ENCODE measurements at regions not wholly inside any gene's neighbourhood (a gene's known extent, or its start where the extent isn't known, plus 50 kb on each side); places are given as distances from the start of the nearest gene placed in this dataset.
"Not testable (repeated sequence)": the region's sequence is repeated elsewhere in the genome, so short reads cannot be mapped to it uniquely, and the experiment has no call there.

GRCh38 chr3:5750874-5751640 is 563.5 kb downstream of the EDEM1 start:
- no peak for DNase-seq (ENCODE audit: low read depth in 3 of 3)

DNA sequence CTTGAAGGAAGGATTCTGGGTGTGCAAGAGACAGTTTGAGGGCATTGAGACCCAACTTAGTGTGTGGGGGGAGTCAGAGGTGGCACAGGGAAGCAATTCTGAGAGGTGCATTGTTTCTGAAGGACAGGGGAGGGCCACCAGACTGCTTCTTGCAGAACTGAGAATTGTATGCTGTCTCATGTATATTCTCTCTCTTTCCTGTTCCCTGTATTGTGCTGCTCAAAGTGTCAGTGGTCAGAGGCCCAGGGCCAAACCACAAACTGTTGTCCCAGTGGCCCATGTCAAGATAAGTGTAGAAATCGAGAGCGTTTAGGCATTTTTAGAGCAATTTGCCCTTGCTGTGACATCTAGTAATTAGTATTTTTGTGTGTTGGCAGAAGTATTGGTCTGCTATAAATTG is 567.1 kb downstream of the EDEM1 start:
- no peak for DNase-seq (ENCODE audit: low read depth in 3 of 3)

DNA sequence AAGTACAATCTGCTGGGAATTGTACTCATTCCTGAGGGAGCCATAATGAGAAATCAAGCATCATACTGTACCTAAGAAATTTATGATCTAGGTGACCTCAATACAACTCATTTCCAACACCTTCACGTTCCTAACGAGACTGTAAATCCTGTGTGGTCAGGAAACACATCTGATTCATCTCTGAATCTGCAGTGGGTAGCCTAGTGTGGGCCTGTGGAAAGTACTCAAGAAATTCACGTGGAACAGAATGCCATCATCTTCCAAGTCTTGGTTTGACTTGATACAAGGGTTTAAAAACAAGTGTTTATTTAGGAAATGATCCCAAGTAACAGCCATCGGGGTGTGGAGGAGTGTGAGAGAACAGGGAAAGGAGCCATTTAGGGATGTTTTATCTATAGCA is 568.9 kb downstream of the EDEM1 start:
- DNase-seq (ENCODE audit: low read depth in 3 of 3): no peak

GRCh38 chr3:5757213-5757804 is 569.8 kb downstream of the EDEM1 start:
- DNase-seq (ENCODE audit: low read depth in 3 of 3): no peak

DNA sequence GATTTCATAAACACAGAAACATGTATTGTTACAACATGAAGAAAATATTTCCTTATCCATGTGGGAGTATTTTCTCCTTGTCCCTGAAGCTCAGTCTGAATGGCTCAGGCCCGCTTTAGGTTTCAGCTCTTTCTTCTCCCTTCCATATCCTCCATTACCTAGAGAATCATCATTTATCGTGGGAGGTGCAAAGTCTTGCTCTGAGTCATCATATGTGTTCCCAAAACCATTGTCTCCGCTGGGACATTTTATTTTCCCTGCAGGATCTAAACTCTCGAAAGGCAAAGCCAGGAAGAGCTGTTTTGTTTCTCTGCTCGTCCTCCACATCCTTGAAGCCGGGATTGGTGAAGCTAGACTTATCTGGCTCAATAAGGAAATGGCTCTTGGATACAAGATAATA is 571.2 kb downstream of the EDEM1 start:
- DNase-seq (ENCODE audit: low read depth in 3 of 3): no peak

GRCh38 chr3:5762506-5762905 is 575.0 kb downstream of the EDEM1 start:
- DNase-seq (ENCODE audit: low read depth in 3 of 3): no peak

DNA sequence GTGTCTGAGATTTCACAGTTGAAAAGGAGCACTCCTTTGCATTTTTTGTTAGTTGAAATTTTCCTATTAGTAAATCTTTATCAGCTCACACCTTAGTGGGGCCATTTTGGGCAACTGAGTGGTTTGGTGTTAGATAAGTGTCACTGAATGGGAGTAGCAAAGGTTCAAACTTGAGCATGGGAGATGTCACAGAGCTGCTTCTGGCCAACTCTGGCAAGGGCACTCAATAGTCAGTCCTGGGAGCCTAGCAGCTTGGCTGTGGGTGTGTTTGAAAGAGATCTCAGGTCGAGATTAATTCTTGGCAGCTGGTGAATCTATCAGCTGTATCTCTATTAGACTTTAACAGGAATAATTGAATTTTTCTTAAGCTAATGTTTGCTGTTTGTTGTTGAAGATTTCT is 579.3 kb downstream of the EDEM1 start:
- no peak for DNase-seq (ENCODE audit: low read depth in 3 of 3)

- no peak for DNase-seq (ENCODE audit: low read depth in 3 of 3)
Measured at GRCh38 chr3:5767304-5767703, 579.8 kb downstream of the EDEM1 start.

DNA sequence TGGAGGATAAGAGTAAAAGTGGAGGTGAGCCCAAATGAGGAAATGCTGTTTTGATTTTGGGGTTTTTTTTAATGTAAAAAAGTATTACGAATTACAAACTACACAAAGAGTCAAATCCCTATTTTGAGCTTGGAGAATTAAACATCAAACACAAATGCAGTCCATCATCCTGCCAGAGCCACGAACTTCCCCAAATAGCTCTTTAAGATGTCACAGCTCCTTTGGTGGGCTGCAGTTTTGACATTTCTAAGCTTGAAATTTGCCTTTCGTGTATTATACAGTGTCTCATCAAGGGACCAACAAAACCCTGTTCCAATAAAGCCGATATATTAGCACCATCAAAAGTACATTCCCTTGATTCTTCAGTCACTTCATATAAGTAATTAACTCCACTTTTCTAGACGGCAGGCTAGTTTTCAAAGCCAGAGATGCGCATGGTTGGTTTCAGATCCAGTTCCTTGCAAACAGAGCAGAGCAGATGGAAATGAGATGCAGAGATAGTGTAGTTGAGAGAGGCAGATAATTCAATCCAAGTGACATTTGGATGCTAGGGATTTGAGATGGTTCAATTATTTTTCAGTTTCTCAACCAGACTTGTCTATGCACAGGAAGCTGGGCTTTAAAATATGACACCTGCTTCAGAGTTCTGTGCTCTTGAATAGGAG is 580.9 kb downstream of the EDEM1 start:
- DNase-seq (ENCODE audit: low read depth in 3 of 3): no peak

DNA sequence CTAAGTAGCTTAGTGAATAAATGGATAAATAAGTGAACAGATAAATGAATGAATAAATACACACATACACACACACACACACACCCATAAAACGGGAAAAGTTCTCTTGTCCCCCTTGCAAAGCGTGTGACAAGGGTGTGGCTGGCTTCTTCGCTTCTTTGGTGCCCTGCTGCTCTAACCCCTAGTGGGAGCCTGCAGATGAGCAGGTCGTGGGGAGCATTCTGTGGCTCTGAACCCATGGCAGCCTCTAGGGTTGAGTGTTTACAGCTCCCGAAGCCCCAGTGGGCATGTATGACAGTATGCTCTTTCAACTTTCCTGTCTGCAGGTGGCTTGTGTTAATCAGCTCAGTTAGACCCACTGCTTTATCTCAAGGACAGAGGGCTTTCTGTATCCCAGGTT is 582.3 kb downstream of the EDEM1 start:
- no peak for DNase-seq (ENCODE audit: low read depth in 3 of 3)

DNA sequence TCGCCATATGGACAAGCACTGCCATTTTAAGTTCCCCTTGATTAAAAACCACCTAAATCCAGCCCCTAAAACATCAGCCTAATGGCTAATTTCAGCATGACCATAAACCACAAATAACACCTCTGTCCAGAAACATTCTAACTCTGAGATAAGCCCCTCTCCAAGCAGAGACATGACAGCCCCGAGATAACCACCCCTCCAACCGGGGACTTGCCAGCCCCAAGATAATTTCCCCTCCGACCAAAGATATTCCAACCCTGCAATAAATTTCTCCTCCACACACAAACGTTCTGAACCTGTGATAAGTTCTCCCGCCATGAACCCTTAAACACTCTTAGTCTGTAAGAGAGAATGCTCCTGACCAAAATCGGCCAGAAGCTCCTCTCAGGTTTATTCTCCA is 586.8 kb downstream of the EDEM1 start:
- DNase-seq (ENCODE audit: low read depth in 3 of 3): no peak

GRCh38 chr3:5775100-5775499 is 587.6 kb downstream of the EDEM1 start:
- not testable (repeated sequence) for DNase-seq (ENCODE audit: low read depth in 3 of 3)

GRCh38 chr3:5784690-5785089 is 597.2 kb downstream of the EDEM1 start:
- no peak for DNase-seq (ENCODE audit: low read depth in 3 of 3)

- DNase-seq (ENCODE audit: low read depth in 3 of 3): no peak
Measured at GRCh38 chr3:5787861-5788488, 600.5 kb downstream of the EDEM1 start.

DNA sequence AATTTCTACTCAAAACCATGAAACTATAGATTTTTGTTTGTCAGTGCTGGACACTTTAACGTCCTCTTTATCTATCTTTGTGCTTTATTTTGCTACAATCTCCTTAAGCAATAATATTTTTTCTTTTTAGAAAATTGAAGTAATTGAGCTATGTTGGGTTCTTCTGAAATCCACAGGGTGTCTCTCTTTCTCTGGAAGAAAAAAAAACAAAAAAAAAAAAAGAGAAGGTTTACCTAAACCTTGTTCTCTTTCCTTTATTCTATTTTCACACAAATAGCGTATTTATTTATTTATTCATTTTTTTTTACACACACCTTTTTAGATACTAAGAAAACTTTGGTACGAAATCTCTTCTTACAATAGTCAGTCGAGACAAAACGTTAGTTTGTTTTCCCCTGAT is 601.0 kb downstream of the EDEM1 start:
- DNase-seq (ENCODE audit: low read depth in 3 of 3): no peak

- DNase-seq (ENCODE audit: low read depth in 3 of 3): no peak
Measured at GRCh38 chr3:5791558-5791957, 604.1 kb downstream of the EDEM1 start.

DNA sequence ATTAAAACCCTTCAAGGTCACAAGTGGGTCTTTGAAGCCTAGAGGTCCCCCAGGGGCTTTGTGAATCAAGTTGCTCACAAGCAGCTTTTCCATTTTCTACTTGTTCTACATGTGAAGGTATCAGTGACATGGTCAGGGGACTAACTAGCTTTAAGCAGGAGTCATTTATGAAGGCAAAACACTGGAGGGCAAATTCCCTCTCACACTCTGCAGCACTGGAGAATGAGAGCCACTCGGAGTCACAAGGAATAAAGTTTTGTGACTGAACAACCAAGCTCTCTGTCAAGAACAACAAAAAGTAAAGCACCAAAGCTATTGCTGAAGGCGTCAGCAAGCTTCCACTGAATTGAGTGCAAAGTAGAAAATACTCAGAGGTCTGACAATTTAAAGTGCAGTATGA is 609.0 kb downstream of the EDEM1 start:
- DNase-seq (ENCODE audit: low read depth in 3 of 3): no peak

- DNase-seq (ENCODE audit: low read depth in 3 of 3): no peak
Measured at GRCh38 chr3:5798809-5799208, 611.3 kb downstream of the EDEM1 start.

- no peak for DNase-seq (ENCODE audit: low read depth in 3 of 3)
Measured at GRCh38 chr3:5799398-5799797, 611.9 kb downstream of the EDEM1 start.

DNA sequence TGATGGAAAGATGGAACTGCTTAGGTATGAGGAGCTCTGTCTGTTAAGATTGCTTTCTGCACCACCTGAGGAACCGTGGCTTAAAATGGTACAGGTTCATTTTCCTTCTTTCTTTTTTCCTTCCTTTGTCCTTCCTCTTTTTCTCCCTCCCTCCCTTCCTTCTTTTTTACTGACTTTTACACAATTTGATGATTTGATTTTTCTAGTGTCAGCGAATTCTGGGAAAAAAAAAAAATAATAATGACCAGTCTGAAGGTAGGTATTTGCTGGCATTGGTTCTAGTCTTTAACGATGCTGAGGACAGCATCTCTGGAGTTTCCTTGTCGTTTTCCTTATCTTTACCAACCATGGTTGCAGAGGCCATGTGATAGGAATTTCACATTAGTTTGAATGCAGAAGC is 613.5 kb downstream of the EDEM1 start:
- no peak for DNase-seq (ENCODE audit: low read depth in 3 of 3)

DNA sequence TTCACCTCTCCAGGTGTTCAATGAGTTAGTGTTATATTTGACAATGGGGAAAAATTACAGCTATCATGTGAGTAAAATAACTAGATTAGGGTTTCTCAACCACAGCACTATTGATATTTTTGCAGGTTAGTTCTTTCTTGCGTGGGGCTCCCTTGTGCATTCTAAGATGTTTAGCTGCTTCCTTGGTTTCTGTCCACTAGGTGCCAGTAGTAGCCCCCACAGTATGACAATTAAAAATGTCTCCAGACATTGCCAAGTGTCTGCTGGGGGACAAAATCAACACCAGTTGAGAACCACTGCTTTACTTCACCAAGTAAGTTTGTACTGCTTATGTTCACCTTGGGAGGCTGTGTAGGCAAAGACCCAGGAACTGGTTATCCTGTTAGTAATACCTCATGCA is 618.7 kb downstream of the EDEM1 start:
- DNase-seq (ENCODE audit: low read depth in 3 of 3): no peak

- no peak for DNase-seq (ENCODE audit: low read depth in 3 of 3)
Measured at GRCh38 chr3:5809586-5810246, 622.2 kb downstream of the EDEM1 start.

All from stimulated activated CD4-positive, alpha-beta T cell treated with anti-CD3 and anti-CD28 coated beads, TNF-alpha, amount 100 ng/mL, for 24 hours (primary cell).